ENCODE measurements at regions not wholly inside any gene's neighbourhood (a gene's known extent, or its start where the extent isn't known, plus 50 kb on each side); places are given as distances from the start of the nearest gene placed in this dataset.
A peak's percentile ranks its signal among the peaks of the same experiment; 100 is the strongest.
"Not testable (repeated sequence)": the region's sequence is repeated elsewhere in the genome, so short reads cannot be mapped to it uniquely, and the experiment has no call there.

DNA sequence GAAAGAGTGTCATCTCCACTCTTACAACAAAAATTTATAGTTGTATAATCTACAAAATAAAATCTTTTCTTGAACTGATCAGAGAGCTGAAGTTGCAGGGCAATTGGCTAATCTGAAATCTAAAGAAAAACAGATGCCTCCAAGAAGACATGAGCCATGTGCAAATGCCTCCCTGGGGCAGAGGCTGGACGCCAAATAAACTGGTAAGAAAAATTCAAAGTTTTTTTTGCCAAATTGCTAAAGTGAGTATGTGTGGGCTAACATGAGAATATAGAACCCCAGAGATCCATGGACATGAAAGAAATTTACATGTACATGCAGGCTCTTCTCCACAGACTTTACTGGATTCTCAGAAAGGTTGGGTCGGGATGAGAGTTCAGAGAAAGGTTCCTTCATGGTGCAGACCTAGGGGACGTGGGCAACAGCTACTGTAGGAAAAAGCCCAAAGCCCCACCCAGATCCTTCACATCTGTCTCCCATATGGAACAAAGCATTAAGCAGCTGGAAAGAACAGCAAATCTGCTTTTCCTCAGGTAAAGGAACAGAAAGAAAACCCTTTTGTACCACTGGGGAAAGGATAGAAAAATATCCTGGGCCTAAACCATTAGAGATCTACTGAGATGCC is 90.5 kb upstream of the SIRPG start:
- DNase-seq: no peak

DNA sequence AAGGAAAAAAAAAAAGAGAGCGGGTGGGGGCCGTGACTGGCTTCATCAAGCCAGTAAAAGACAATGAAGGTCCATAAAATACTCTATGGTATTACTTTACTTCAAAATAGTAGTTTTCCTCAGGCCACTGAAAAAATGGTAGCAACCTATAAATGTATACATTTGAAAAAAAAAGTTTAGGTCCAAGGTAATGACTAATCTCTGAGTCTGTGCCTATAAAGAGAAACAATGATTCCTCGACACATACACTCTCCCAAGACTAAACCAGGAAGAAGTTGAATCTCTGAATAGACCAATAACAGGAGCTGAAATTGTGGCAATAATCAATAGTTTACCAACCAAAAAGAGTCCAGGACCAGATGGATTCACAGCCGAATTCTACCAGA is 84.5 kb upstream of the SIRPG start:
- not testable (repeated sequence) for DNase-seq

DNA sequence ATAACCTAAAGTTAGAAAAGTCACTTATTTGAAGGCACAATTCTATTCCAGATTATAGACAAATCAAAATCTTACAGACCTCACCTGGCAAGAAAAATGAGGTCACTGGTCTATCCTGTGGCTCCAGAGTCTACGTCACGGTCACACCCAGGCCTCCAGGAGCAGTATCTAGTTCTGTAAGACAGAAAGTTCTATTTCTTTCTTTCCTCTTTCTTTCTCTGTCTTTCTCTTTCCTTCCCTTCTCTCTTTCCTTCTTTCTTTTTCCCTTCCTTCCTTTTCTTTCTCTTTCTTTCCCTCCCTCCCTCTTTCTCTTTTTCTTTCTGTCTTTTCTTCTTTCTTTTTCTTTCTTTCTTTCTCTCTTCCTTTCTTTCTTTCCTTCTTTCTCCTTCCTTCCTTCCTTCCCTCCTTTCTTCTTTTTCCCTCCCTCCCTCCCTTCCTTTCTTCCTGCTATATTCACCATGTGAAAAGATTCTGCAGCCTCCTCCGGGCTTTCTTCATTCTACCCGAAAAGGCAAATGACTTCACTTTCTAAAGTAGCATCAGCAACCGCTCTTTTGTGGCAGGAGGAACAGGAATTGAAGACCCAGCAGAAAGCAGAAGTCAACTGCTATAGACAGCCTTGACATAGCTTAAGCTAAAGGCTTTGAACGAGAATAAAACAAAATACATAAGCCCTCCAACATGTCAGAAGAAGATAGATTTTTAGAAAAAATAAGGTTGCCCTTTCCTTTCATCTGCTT is 83.9 kb upstream of the SIRPG start:
- DNase-seq: no peak

DNA sequence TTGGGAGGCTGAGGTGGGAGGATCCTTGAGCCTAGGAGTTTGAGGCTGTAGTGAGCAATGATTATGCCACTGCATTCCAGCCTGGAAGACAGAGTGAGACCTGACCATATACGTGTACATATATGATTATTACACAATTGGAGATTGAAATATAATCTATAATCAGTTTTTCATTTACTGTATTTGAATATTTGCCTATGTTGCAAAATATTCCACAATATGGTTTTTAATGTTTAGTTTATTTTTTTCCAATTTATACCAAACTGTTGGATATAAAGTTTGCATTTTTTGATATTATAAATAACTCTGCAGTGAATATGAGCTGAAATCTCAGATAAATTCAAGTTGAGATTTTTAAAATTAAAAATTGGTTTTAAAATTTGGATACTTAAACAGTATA is 79.6 kb upstream of the SIRPG start:
- no peak for DNase-seq

DNA sequence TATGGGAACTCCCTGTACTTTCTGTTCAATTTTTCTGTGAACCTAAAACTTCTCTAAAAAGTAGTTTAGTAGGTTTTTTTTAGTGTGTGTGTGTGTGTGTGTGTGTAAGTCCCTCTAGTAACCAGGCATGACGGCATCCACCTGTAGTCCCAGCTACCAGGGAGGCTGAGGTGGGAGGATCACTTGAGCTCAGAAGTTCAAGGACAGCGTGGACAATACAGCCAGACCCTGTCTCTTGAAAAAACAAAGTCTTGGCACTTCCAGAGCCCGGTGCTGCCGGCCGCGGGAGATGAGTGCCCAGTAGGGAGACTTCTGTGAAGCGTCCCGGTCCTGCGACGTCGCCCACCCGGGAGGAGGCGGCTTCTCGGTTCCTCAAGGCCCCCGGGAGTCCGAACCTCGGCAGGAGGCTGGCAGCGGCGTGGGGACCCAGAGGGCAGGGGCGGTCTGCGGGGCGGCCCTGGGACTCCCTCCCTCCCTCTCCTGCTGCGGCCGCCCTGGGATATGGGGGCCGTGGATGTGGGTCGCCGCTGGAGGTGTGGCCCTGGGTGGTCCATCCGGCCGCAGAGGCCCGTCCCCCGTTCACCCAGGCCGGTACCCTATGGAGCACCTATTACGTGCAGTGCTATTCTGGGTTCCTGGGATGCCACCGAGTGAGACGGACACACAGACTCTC is 78.0 kb upstream of the SIRPG start:
- no peak for DNase-seq

DNA sequence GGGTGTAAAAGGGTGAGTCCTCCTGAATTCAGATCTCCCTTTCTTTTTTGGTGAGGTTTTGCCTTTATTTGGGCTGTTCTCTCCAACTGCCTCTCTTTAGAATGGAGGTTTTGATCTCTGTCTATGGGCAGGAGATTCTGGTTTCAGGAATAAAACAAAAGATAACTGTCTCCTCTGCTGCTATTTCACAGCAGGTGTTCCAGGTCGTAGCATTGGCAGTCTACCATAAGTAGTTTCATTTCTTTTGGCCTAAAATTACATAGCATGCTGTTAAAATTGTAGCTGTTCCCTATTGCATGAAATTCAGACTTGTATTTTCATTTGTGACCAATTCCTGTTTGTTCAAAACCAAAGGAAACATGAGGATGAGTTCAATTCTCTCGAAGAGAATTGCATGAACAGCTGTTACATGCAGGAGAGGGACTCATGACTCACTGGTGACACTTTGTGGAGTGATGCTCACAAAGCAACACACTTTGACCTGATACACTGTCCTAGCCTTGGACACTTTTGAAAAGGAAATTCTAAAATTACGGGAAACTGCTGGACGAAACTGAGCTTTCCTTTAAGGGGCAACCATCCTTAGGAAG is 76.8 kb upstream of the SIRPG start:
- DNase-seq: no peak

DNA sequence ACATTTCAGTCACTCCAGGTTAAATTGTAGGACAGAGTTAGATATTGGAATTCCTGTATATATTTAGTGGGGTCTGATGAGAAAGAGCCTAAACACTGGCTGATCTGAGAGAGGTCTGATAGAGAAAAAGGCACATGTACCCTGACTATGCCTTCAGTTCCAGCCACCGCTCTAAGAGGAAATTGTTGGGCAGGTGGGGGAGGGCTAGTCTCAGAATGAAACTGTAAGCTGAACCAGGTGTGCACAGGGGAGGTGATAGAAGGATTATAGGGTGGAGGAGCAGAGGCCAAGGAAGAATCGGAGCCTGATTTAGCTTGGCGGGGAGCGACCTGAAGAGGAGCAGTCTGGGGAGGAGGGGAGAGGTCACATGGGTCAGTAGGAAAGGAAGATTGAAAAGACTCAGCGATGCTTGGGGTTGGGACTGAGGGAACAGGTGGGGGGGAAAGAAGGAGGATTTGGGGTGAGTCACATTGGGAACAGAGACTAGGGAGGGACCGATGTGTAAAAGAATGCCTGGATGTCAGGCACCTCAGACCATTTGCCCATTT is 74.3 kb upstream of the SIRPG start:
- peak; percentile 4 for DNase-seq

DNA sequence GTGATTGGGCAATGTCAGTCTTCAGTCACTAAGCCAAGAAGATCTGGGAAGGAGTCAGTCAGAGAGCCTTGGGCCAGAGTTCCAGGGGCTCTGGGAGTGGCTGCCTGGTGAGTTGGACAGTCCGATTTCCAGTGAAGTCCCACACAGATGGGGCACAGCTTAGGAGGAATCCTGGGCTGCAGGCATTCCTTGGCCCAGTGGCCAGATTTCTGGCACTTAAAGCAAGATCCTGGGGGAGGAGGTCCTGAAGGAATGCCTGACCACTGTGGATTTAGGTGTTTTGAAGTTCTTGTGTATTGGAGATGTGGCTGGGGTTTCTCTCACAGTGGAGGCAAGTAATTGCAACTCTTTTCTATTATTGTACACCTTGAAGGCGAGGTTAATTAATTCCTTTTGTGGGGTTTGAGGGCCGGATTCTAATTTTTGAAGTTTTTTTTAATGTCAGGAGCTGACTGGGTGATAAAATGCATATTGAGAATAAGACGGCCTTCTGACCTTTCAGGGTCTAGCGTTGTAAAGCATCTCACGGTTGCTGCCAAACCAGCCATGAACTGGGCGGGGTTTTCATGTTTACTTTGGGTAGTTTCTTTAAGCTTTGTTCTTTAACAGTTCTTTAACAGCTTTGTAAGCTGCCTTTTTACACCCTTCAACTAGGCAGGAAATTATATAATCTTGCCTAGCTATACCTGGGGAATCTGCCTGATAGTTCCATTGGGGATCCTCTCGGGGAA is 73.6 kb upstream of the SIRPG start:
- not testable (repeated sequence) for DNase-seq

DNA sequence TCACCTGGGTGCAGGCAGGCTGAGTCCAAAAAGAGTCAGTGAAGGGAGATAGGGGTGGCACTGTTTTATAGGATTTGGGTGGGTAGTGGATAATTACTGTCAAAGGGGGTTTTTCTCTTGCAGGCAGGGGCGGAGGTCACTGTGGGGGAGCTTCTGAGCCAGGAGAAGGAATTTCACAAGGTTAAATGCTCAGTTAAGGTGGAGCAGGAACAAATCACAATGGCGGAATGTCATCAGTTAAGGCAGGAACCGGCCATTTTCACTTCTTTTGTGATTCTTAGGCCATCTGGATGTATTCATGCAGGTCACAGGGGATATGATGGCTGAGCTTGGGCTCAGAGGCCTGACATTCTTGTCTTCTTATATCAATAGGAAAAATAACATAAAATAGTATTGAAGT is 69.7 kb upstream of the SIRPG start:
- not testable (repeated sequence) for DNase-seq

DNA sequence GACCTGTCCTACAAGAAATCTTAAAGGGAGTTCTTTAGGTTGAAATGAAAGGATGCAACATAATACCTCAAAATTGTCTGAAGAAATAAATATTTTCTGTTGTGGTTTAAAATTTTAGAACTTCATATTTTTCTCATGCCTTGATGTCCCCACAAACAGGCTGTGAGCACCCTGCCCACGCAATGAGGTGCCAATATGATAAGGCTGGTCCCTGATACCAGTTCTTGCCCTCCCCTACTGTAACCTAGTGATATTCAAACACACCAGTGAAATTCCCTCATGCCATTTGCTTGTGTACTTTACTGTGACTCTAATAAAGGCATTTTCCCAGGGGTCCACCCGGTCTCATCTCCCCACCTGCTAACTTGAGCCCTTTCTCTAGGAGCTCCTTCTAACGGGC is 67.3 kb upstream of the SIRPG start:
- no peak for DNase-seq

DNA sequence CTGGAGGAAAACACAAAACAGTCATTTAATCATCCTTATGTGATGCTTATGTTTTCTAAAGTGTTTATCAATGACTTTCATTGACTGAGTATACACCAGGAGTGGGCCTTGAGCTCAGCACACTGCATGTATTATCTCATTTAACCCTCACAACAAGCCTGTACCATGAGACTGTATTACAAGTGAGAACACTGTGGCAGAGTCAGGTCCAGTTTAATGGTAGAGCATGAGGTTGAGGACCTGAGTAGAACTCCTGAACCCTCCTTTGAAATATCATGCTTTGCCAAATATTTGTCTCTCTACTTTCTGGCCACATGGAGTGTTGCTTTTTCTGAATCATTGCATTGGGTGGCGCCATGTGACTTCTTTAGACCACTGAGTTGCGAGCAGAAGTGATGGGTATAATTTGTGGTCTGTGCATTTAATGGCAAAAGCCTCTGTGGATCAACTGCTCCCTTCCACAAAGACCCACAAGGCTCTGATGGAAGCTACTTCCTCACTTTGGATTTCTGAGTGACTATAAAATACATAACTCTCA is 65.0 kb upstream of the SIRPG start:
- DNase-seq: no peak

DNA sequence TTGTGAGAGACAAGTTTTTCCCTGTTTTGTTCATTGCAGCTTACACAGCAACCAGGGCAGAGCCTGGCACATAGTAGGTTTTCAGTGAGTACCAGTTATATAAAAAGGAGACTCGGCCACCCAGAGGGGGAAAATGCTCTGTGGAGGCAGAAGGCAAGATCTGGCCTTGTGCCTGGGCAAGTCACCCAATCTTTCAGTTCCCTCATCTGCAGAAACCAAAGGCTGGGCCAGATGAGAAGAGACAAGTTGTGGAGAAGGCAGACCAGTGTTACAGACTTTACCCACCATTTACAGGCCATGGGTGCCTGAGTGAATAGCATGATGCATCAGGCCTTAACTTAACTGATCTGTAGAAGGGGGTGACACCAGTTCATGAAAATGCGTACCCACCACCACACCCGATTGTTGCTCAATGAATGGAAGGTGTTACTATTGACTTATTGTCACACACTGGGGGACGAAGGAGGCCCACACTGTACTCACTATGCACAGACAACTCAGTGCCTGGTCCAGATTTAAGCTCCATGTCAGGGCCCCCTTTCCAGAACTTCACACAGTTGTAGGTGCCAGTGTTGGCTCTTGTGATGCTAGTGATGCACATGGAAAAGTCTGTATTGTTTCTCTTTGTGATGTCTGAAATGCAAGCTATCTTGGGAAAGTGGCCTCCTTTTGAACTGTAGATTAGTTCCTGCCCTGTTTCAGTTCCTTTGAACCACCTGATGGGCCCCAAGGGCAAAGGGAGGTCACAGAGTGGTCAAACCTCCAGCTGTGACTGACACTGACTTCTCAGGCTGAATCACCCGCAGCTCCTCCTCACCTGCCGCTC is 64.3 kb upstream of the SIRPG start:
- no peak for DNase-seq

DNA sequence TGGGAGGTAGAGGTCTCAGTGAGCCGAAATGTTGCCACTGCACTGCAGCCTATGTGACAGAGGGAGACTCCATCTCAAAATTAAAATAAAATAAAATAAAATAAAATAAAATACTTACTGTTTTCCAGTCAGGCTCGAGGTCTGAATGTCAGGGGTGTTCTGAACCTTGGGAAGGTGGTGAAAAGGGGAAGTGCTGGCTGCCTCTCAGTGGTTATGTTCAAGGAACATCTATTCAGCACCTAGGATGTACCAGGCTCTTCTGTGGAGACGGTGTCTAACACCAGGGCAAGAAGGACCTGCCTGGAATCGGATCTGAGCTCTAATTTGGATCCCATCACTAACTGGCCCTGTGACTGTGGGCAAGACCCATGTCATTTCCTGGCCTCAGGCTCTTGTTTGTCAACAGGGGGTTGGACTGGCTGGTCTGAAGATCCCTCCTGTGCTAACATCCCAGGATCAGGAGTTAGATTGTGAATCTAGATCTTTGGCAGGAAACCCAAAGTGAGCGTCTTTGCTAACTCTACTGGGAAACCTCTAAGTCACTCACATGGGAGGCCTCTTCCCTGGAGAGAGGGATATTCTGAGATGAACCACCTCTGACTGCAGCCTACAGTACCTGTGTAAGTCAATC is 63.4 kb upstream of the SIRPG start:
- no peak for DNase-seq

DNA sequence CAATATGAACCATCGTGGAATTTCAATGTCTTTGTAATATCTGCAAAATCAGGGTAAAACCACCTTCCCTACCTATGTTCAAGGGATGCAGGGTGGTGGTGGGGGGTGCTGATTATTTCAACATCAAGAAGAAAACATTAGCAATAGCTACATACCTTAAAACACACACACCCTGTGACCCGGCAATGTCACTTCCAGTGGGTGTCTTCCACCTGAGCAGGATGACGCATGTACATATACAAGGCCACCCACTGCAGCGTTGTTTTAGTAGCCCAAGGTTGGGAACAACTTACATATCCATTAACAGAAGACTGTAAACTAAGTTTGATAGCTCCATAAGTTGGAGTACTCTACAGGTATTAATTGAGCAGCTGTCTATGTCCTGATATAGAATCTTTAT is 62.6 kb upstream of the SIRPG start:
- DNase-seq: no peak

DNA sequence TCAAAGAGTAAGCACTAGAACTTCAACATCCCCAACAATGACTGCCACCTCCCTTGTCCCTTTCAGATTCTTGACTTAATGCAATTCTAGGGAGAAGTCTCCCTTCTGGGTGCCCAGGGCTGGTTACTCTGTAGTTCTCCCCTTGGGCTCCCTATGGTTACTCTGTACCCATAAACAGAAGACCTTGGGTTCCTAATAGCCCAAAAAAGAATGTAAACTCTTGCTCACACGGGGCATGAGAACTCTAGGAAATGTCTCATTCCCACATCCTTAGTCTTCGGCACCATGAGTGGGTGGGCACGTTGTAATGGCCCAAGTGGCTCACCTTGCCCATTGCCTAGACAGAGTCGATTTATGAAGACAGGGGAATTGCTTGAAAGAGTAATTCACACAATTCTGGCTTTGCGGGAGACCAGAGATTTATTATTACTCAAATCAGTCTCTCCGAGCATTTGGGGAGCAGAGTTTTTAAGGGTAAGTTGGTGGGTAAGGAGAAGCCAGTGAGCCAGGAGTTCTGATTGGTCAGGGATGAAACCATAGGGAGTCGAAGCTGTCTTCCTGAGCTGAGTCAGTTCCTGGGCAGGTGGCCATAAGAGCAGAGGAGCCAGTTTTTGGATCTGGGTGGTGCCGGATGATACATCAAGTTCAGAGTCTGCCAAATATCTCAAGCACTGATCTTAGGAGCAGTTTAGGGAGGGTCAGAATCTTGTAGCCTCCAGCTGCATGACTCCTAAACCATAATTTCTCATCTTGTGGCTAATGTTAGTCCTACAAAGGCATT is 61.2 kb upstream of the SIRPG start:
- no peak for DNase-seq

DNA sequence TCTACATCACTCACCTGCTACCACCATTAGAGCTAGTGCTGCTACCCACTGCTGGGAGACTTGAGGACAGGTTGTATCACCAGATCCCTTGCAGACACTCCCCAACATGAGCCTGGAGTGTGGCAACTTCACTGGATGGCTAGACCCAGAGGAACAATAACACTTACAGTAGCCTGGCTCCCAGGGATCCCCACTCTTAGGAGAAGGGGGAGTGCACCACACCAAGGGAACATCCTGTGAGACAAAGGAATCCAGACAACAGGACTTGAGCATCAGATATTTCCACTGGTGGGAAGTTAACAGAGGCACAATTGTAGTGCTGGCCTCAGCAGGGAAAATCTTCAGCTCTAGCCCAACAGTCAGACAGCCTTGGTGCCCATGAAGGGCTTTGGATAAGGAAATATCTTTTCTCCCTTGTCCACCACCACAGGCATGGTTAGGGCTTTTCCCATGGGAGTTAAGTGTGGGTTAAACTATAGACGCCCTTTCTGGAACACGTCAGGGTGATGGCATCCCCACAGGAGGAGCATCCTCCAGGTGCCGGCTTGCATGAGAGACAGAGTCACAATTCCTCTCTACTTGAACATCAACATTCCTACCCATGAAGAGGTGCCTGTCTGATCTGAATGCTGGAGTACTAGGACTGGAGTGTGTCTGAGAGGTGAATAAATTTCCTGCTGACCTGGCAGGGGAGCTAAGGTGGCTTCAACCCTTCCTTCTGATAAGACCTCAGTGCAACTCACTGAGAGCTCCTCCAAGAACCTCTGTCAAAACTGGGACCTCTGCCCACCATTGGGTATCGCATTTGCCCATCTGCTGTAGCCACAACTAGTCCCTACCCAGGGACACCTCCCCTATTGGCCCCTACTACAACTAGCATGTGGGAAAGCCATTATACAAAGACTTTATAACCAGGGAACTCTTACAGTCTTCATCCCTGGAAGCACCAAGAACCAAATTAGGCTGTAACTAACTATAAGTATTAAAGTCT is 55.4 kb upstream of the SIRPG start:
- no peak for DNase-seq

DNA sequence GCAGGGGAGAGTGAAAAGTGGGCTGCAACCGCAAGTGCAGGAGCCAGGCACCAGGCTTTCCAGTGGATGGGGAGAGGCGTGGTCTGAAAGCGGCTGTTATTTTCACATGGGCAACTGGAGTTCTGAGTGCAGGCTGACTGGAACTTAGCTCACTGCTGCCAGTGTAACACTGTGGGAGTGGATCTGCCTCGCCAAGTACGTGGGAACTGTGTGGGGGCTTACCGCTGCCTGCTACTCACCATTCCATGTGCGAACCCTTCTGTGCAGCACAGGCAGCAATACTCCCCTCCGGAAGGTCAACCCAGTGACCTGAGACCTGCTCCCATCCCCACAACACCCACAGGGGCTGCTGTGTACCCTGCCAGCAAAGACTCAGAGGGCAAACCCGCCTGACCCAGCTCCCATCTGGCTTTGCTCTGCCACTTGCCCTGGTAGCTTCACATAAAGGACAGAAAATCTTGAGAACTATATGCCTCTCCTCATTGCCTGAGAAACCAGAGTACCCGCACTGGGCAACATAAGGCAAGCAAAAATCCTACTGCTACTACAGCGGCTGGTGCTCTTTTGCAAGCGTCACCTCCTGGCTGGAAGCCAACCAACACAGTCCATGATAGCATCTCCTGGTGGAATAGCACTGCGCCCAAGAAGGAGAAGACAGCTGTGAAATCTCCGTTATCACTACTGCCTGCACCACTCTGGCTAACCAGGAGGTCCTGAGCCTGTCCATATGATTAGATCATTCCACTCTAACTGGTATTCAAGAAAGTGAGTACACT is 54.4 kb upstream of the SIRPG start:
- no peak for DNase-seq

DNA sequence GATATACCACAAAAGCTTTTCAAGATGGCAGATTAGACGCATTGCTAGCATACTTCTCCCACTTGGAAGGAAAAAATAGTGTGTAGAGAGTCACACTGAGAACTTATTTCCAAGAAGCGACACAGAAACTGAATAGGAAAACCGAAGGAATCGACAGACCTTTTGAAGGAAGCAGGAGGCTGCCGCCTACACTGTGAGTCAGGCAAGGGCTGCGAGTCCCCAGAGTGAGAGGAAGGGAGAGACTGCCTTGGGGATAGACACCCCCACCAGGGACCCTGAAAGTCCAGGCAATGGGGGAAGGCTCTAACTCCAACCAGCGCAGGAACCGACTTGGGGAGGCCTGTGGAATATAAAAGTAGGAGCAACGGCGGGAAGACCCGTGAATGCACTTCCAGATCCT is 53.7 kb upstream of the SIRPG start:
- no peak for DNase-seq

All from T-helper 9 cell (primary cell).